ENCODE measurements at regions not wholly inside any gene's neighbourhood (a gene's known extent, or its start where the extent isn't known, plus 50 kb on each side); places are given as distances from the start of the nearest gene placed in this dataset.
"Not testable (repeated sequence)": the region's sequence is repeated elsewhere in the genome, so short reads cannot be mapped to it uniquely, and the experiment has no call there.

- no peak overlapping the region for H3K4me2 ChIP-seq
- H3K9ac ChIP-seq, result no peak overlapping the region
- no peak overlapping the region for H2AFZ ChIP-seq (ENCODE audit: low read depth)
- no peaks in the 10 kb centered on the region for H3K36me3 ChIP-seq (ENCODE audit: insufficient read depth)
- no peaks in the 10 kb centered on the region for H4K20me1 ChIP-seq (ENCODE audit: insufficient read depth)
- H3K27me3 ChIP-seq (ENCODE audit: insufficient read depth, low read depth), result no peaks in the 10 kb centered on the region
- H3K79me2 ChIP-seq (ENCODE audit: insufficient read depth, low read depth), result no peaks in the 10 kb centered on the region
- no peak overlapping the region for H3K4me3 ChIP-seq (IDR thresholded peaks at IDR 0.05; ENCODE audit: insufficient read depth, low read depth, low read length)
- H3K27ac ChIP-seq, result no peak overlapping the region
- TF ChIP-seq CTCF (conservative IDR thresholded peaks at IDR 0.05; ENCODE audit: low read depth, low read length), result no peak
- H3K4me1 ChIP-seq (ENCODE audit: low read depth, poor library complexity, severe bottlenecking), result peaks cover 3% of the 10 kb centered on the region
Observed at GRCh38 chr12:4187916-4188315, 85.6 kb upstream of the CCND2 start.

- not testable (repeated sequence) for H3K27me3 ChIP-seq (ENCODE audit: insufficient read depth, low read depth); H3K4me1 ChIP-seq (ENCODE audit: low read depth, poor library complexity, severe bottlenecking); H2AFZ ChIP-seq (ENCODE audit: low read depth); H3K4me3 ChIP-seq (IDR thresholded peaks at IDR 0.05; ENCODE audit: insufficient read depth, low read depth, low read length); H3K79me2 ChIP-seq (ENCODE audit: insufficient read depth, low read depth); H3K9ac ChIP-seq; H3K27ac ChIP-seq; H3K36me3 ChIP-seq (ENCODE audit: insufficient read depth); H3K4me2 ChIP-seq; H4K20me1 ChIP-seq (ENCODE audit: insufficient read depth)
Observed at GRCh38 chr12:4187315-4187714, 86.2 kb upstream of the CCND2 start.

- H3K4me3 ChIP-seq (IDR thresholded peaks at IDR 0.05; ENCODE audit: insufficient read depth, low read depth, low read length), result no peak overlapping the region
- H4K20me1 ChIP-seq (ENCODE audit: insufficient read depth), result no peaks in the 10 kb centered on the region
- H3K79me2 ChIP-seq (ENCODE audit: insufficient read depth, low read depth), result no peaks in the 10 kb centered on the region
- no peak overlapping the region for H2AFZ ChIP-seq (ENCODE audit: low read depth)
- no peak overlapping the region for H3K27ac ChIP-seq
- no peak overlapping the region for H3K4me2 ChIP-seq
- H3K9ac ChIP-seq, result no peak overlapping the region
- TF ChIP-seq CTCF (conservative IDR thresholded peaks at IDR 0.05; ENCODE audit: low read depth, low read length), result no peak
- no peaks in the 10 kb centered on the region for H3K27me3 ChIP-seq (ENCODE audit: insufficient read depth, low read depth)
- H3K36me3 ChIP-seq (ENCODE audit: insufficient read depth), result no peaks in the 10 kb centered on the region
- H3K4me1 ChIP-seq (ENCODE audit: low read depth, poor library complexity, severe bottlenecking), result peaks cover 6% of the 10 kb centered on the region
Observed at GRCh38 chr12:4178424-4179170, 95.0 kb upstream of the CCND2 start.

- no peak for TF ChIP-seq CTCF (conservative IDR thresholded peaks at IDR 0.05; ENCODE audit: low read depth, low read length)
- Histone ChIP-seq H2AFZ (ENCODE audit: low read depth) (no peak overlapping the region), H3K36me3 (ENCODE audit: insufficient read depth) (no peaks in the 10 kb centered on the region), H3K79me2 (ENCODE audit: insufficient read depth, low read depth) (no peaks in the 10 kb centered on the region), H3K4me3 (IDR thresholded peaks at IDR 0.05; ENCODE audit: insufficient read depth, low read depth, low read length) (no peak overlapping the region), H3K9ac (no peak overlapping the region), H3K4me1 (ENCODE audit: low read depth, poor library complexity, severe bottlenecking) (peaks cover 6% of the 10 kb centered on the region), H3K27me3 (ENCODE audit: insufficient read depth, low read depth) (no peaks in the 10 kb centered on the region), H3K27ac (no peak overlapping the region), H4K20me1 (ENCODE audit: insufficient read depth) (no peaks in the 10 kb centered on the region), H3K4me2 (no peak overlapping the region)
Observed at GRCh38 chr12:4177262-4177661, 96.3 kb upstream of the CCND2 start.

GRCh38 chr12:4176168-4176567 is 97.4 kb upstream of the CCND2 start:
- Histone ChIP-seq H3K4me1 (ENCODE audit: low read depth, poor library complexity, severe bottlenecking) (peaks cover 6% of the 10 kb centered on the region), H3K4me3 (IDR thresholded peaks at IDR 0.05; ENCODE audit: insufficient read depth, low read depth, low read length) (no peak overlapping the region), H2AFZ (ENCODE audit: low read depth) (no peak overlapping the region), H4K20me1 (ENCODE audit: insufficient read depth) (no peaks in the 10 kb centered on the region), H3K4me2 (no peak overlapping the region), H3K27me3 (ENCODE audit: insufficient read depth, low read depth) (no peaks in the 10 kb centered on the region), H3K9ac (no peak overlapping the region), H3K36me3 (ENCODE audit: insufficient read depth) (no peaks in the 10 kb centered on the region), H3K27ac (no peak overlapping the region), H3K79me2 (ENCODE audit: insufficient read depth, low read depth) (no peaks in the 10 kb centered on the region)
- no peak for TF ChIP-seq CTCF (conservative IDR thresholded peaks at IDR 0.05; ENCODE audit: low read depth, low read length)

All from KMS-11 (cell line).